B cell (primary cell): ENCODE measurements at regions not wholly inside any gene's neighbourhood (a gene's known extent, or its start where the extent isn't known, plus 50 kb on each side); places are given as distances from the start of the nearest gene placed in this dataset.

Experiments used
- CTCF ChIP-seq: fragments of 200-600 bp; IDR thresholded peaks from one replicate; pipeline ENCODE4 v1.8.0; 2022; ENCODE audit warnings: antibody characterized with exemption, mild to moderate bottlenecking
- EZH2 ChIP-seq: IDR thresholded peaks from 2 replicates; pipeline ENCODE4 v1.6.1; 2012; ENCODE audit warnings: borderline replicate concordance, low read depth, mild to moderate bottlenecking, moderate library complexity, low read length; ENCODE audit not compliant: insufficient read depth, poor library complexity, severe bottlenecking

DNA sequence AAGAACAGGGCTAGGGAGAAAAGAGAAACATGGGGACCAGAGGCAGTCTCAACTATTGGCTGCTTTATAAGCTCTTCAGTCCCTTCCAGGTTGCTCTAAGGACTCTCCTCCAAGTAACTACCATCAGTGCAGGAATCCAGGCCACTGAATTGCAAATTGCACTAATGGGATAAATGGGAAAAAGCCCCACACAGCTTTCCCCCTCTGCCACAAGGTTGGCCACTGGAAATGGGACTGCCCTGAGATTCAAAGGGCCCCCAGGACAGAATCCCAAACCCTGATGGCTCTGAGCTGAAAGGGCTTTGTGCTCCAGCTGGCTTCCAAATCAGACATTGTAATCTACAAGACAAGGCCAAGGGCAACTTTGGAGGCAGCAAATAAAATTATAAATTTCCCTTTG, 633.2 kb downstream of the ACTR3B start:
- TF ChIP-seq CTCF (no peak), EZH2 (no peak)
